Endodermal cell (in vitro differentiated cells): ENCODE measurements at regions not wholly inside any gene's neighbourhood (a gene's known extent, or its start where the extent isn't known, plus 50 kb on each side); places are given as distances from the start of the nearest gene placed in this dataset.

Source experiments
- DNase-seq: peaks from one replicate; pipeline ENCODE4 v3.0.0-alpha.2; 2017
- H3K27ac ChIP-seq: 2 replicates; pipeline ENCODE4 v1.5.1; 2013; ENCODE audit warnings: mild to moderate bottlenecking, low read depth, low read length, moderate library complexity
- H3K27me3 ChIP-seq: 2 replicates; pipeline ENCODE4 v1.6.1; 2013; ENCODE audit warnings: mild to moderate bottlenecking, low read length, moderate library complexity; ENCODE audit not compliant: insufficient read depth, control insufficient read depth, poor library complexity, severe bottlenecking
- H3K36me3 ChIP-seq: 2 replicates; pipeline ENCODE4 v1.7.0; 2013; ENCODE audit warnings: mild to moderate bottlenecking, low read length, moderate library complexity; ENCODE audit not compliant: control insufficient read depth, insufficient read depth
- H3K4me1 ChIP-seq: one replicate; pipeline ENCODE4 v1.7.0; 2013; ENCODE audit warnings: low read length; ENCODE audit not compliant: control insufficient read depth, insufficient read depth
- H3K4me3 ChIP-seq: 2 replicates; pipeline ENCODE4 v1.5.1; 2013; ENCODE audit warnings: mild to moderate bottlenecking, low read length, moderate library complexity
- H3K9ac ChIP-seq: 2 replicates; pipeline ENCODE4 v1.6.1; 2013; ENCODE audit warnings: mild to moderate bottlenecking, low read length, moderate library complexity; ENCODE audit not compliant: poor library complexity, severe bottlenecking; ENCODE audit errors: extremely low read depth
- H3K9me3 ChIP-seq: 2 replicates; pipeline ENCODE4 v1.6.1; 2013; ENCODE audit warnings: mild to moderate bottlenecking, low read length, moderate library complexity; ENCODE audit not compliant: control insufficient read depth
- H3K27ac Mint-ChIP-seq: 2 replicates; pipeline ENCODE4 v1.8.0; 2020; ENCODE audit warnings: mixed read lengths
- H3K27me3 Mint-ChIP-seq: 2 replicates; pipeline ENCODE4 v1.8.0; 2021; ENCODE audit warnings: mild to moderate bottlenecking, mixed read lengths; ENCODE audit not compliant: insufficient read depth
- H3K36me3 Mint-ChIP-seq: 2 replicates; pipeline ENCODE4 v1.8.0; 2020; ENCODE audit warnings: low read depth, mixed read lengths
- H3K4me1 Mint-ChIP-seq: 2 replicates; pipeline ENCODE4 v1.8.0; 2020; ENCODE audit warnings: mixed read lengths
- H3K4me3 Mint-ChIP-seq: 2 replicates; pipeline ENCODE4 v1.8.0; 2020; ENCODE audit warnings: mild to moderate bottlenecking, moderate library complexity, mixed read lengths
- H3K9me3 Mint-ChIP-seq: 2 replicates; pipeline ENCODE4 v1.8.0; 2020; ENCODE audit warnings: mild to moderate bottlenecking, mixed read lengths
- CTCF ChIP-seq: fragments of 200-600 bp; sonication (generic); conservative IDR thresholded peaks from 2 replicates; pipeline ENCODE4 v1.5.0; 2021; ENCODE audit warnings: antibody characterized with exemption, mild to moderate bottlenecking
- WGBS, 2 experiments: methylation state at CpG; one replicate each; pipeline versions ENCODE4 v1.1.5 to v1.1.7; 2013; ENCODE audit warnings: missing lambda C conversion rate in 2 of 2, mixed read lengths in 1 of 2; ENCODE audit not compliant: insufficient coverage in 1 of 2, insufficient read length in 1 of 2; 5-methylcytosine and 5-hydroxymethylcytosine counted together

GRCh38 chr2:188909036-188909435, 65.1 kb upstream of the COL3A1 start:
- TF ChIP-seq CTCF, result no peak

GRCh38 chr2:188916736-188917135, 57.4 kb upstream of the COL3A1 start:
- H3K9me3 Mint-ChIP-seq, result no peaks in the 10 kb centered on the region
- no peak overlapping the region for H3K4me3 Mint-ChIP-seq
- no peaks in the 10 kb centered on the region for H3K27me3 Mint-ChIP-seq
- no peaks in the 10 kb centered on the region for H3K9me3 ChIP-seq
- H3K9ac ChIP-seq, result no peak overlapping the region
- H3K4me3 ChIP-seq, result no peak overlapping the region
- no peak overlapping the region for H3K27ac Mint-ChIP-seq
- no peaks in the 10 kb centered on the region for H3K36me3 ChIP-seq
- TF ChIP-seq CTCF, result no peak
- no peak overlapping the region for H3K27ac ChIP-seq
- no peaks in the 10 kb centered on the region for H3K36me3 Mint-ChIP-seq
- no peaks in the 10 kb centered on the region for H3K27me3 ChIP-seq
- no peak for DNase-seq
- no peaks in the 10 kb centered on the region for H3K4me1 Mint-ChIP-seq
- no peaks in the 10 kb centered on the region for H3K4me1 ChIP-seq

More at GRCh38 chr2:188909036-188909435, 65.1 kb upstream of the COL3A1 start:
- no peaks in the 10 kb centered on the region for H3K27me3 Mint-ChIP-seq
- no peak overlapping the region for H3K27ac Mint-ChIP-seq
- H3K9me3 Mint-ChIP-seq, result no peaks in the 10 kb centered on the region
- Histone ChIP-seq H3K36me3 (no peaks in the 10 kb centered on the region), H3K9me3 (no peaks in the 10 kb centered on the region), H3K4me3 (no peak overlapping the region), H3K9ac (no peak overlapping the region), H3K27ac (no peak overlapping the region), H3K27me3 (no peaks in the 10 kb centered on the region), H3K4me1 (no peaks in the 10 kb centered on the region)
- no peak for DNase-seq
- H3K4me1 Mint-ChIP-seq, result no peaks in the 10 kb centered on the region
- no peak overlapping the region for H3K4me3 Mint-ChIP-seq
- no peaks in the 10 kb centered on the region for H3K36me3 Mint-ChIP-seq
- 79 to 94% methylated on average over 2 to 3 of the region's 3 CpGs for WGBS, 2 experiments

GRCh38 chr2:188917632-188918031, 56.5 kb upstream of the COL3A1 start:
- H3K36me3 Mint-ChIP-seq, result no peaks in the 10 kb centered on the region
- H3K4me3 Mint-ChIP-seq, result no peak overlapping the region
- no peak overlapping the region for H3K9ac ChIP-seq
- H3K9me3 Mint-ChIP-seq, result no peaks in the 10 kb centered on the region
- no peak for DNase-seq
- no peaks in the 10 kb centered on the region for H3K36me3 ChIP-seq
- H3K4me1 Mint-ChIP-seq, result no peaks in the 10 kb centered on the region
- no peaks in the 10 kb centered on the region for H3K9me3 ChIP-seq
- H3K27ac Mint-ChIP-seq, result no peak overlapping the region
- no peaks in the 10 kb centered on the region for H3K4me1 ChIP-seq
- H3K27me3 Mint-ChIP-seq, result no peaks in the 10 kb centered on the region
- no peak for TF ChIP-seq CTCF
- H3K27ac ChIP-seq, result no peak overlapping the region
- no peaks in the 10 kb centered on the region for H3K27me3 ChIP-seq
- 85 to 100% methylated on average over 1 of the region's 1 CpG for WGBS, 2 experiments
- no peak overlapping the region for H3K4me3 ChIP-seq
